PC-3 (cell line): ENCODE measurements at regions not wholly inside any gene's neighbourhood (a gene's known extent, or its start where the extent isn't known, plus 50 kb on each side); places are given as distances from the start of the nearest gene placed in this dataset.

ENCODE experiments used
- ATAC-seq: fragments of 200-7000 bp; cut with Tn5 transposase; 2 replicates; pipeline ENCODE4 v1.9.1; 2020; ENCODE audit warnings: mild to moderate bottlenecking, moderate library complexity
- BruUV-seq: library from RNA; stranded (reverse); fragments of 400-500 nt; replicated peaks from 2 replicates; lab custom pipeline; 2021; lab: Mats Ljungman, UMichigan
- CTCF ChIA-PET: fragments of 300-600 bp; sonication (Branson Sonifier 250); formaldehyde crosslinking; loops from one replicate; lab custom pipeline; 2022; ENCODE audit warnings: antibody characterized with exemption; lab: Charles Lee
- POLR2A ChIA-PET: fragments of 300-600 bp; sonication (Branson Sonifier 250); formaldehyde crosslinking; loops from one replicate; lab custom pipeline; 2022; ENCODE audit warnings: antibody characterized with exemption; ENCODE audit not compliant: unreplicated experiment; lab: Charles Lee
- DNase-seq: peaks from one replicate; pipeline ENCODE4 v3.0.0-alpha.2; 2015
- H2AFZ ChIP-seq: fragments of 300-600 bp; sonication (generic); 2 replicates; pipeline ENCODE4 v1.6.0; 2016; ENCODE audit warnings: antibody characterized with exemption, low read length
- H3F3A ChIP-seq: fragments of 300-600 bp; sonication (generic); one replicate; pipeline ENCODE4 v1.6.0; 2017; ENCODE audit warnings: antibody characterized with exemption, low read length, control low read depth, mild to moderate bottlenecking; ENCODE audit not compliant: unreplicated experiment
- H3K27ac ChIP-seq: fragments of 300-600 bp; sonication (generic); 2 replicates; pipeline ENCODE4 v1.5.1; 2016; ENCODE audit warnings: mild to moderate bottlenecking, low read length
- H3K27me3 ChIP-seq: fragments of 300-600 bp; sonication (generic); 2 replicates; pipeline ENCODE4 v1.6.1; 2016; ENCODE audit warnings: low read length, mixed read lengths
- H3K36me3 ChIP-seq: fragments of 300-600 bp; sonication (generic); 2 replicates; pipeline ENCODE4 v1.6.1; 2016; ENCODE audit warnings: low read depth, mixed run types, low read length, mixed read lengths
- H3K4me1 ChIP-seq: fragments of 300-600 bp; sonication (generic); 2 replicates; pipeline ENCODE4 v1.5.1; 2016; ENCODE audit warnings: low read length; ENCODE audit not compliant: insufficient read depth
- H3K4me2 ChIP-seq: fragments of 300-600 bp; sonication (generic); 2 replicates; pipeline ENCODE4 v1.6.0; 2016; ENCODE audit warnings: low read length
- H3K4me3 ChIP-seq: fragments of 300-600 bp; sonication (generic); 2 replicates; pipeline ENCODE4 v1.5.1; 2016; ENCODE audit warnings: mild to moderate bottlenecking, low read length, mixed read lengths
- H3K79me2 ChIP-seq: fragments of 300-600 bp; sonication (generic); 2 replicates; pipeline ENCODE4 v1.6.1; 2017; ENCODE audit warnings: low read length, mixed read lengths
- H3K9ac ChIP-seq: fragments of 300-600 bp; sonication (generic); 2 replicates; pipeline ENCODE4 v1.6.0; 2016; ENCODE audit warnings: mild to moderate bottlenecking, low read length
- H3K9me2 ChIP-seq: fragments of 300-600 bp; sonication (generic); replicated peaks from 2 replicates; pipeline ENCODE4 v1.6.1; 2016; ENCODE audit warnings: mixed run types, low read length, mixed read lengths
- H3K9me3 ChIP-seq: fragments of 300-600 bp; sonication (generic); 2 replicates; pipeline ENCODE4 v1.6.1; 2016; ENCODE audit warnings: low read length, mixed read lengths
- H4K20me1 ChIP-seq: fragments of 300-600 bp; sonication (generic); 2 replicates; pipeline ENCODE4 v1.6.1; 2016; ENCODE audit warnings: low read length, mixed read lengths
- CTCF ChIP-seq: fragments of 300-600 bp; sonication (generic); conservative IDR thresholded peaks from 2 replicates; pipeline ENCODE4 v1.5.1; 2017; ENCODE audit warnings: antibody characterized with exemption, low read depth, mild to moderate bottlenecking, low read length
- EZH2 ChIP-seq: fragments of 300-600 bp; sonication (generic); IDR thresholded peaks from one replicate; pipeline ENCODE4 v1.6.1; 2017; ENCODE audit warnings: antibody characterized with exemption, mild to moderate bottlenecking, low read length; ENCODE audit not compliant: unreplicated experiment
- EZH2phosphoT487 ChIP-seq: fragments of 300-600 bp; sonication (generic); IDR thresholded peaks from 2 replicates; pipeline ENCODE4 v1.6.1; 2018; ENCODE audit warnings: mild to moderate bottlenecking, antibody characterized with exemption, low read length, borderline replicate concordance
- intact Hi-C: fragments of 100-400 bp; cut with micrococcal nuclease; formaldehyde crosslinking; loops from 2 replicates; pipeline ENCODE4 v1.9.0; 2023

GRCh38 chr19:32181216-32181920 lies 164.0 kb upstream of the ZNF507 start:
- H3K27me3 ChIP-seq: no peaks in the 10 kb centered on the region
- H3K36me3 ChIP-seq: no peaks in the 10 kb centered on the region
- no peak overlapping the region for H2AFZ ChIP-seq
- BruUV-seq: no TSS peak
- H3K4me1 ChIP-seq: no peaks in the 10 kb centered on the region
- no peaks in the 10 kb centered on the region for H3K9me3 ChIP-seq
- ChIA-PET POLR2A (no interaction called here), CTCF (no interaction called here)
- H3K4me3 ChIP-seq: no peak overlapping the region
- no peaks in the 10 kb centered on the region for H3K9me2 ChIP-seq
- no peaks in the 10 kb centered on the region for H3K79me2 ChIP-seq
- TF ChIP-seq EZH2 (no peak), EZH2phosphoT487 (no peak), CTCF (no peak)
- intact Hi-C loops: no loop called here
- H3K27ac ChIP-seq: no peak overlapping the region
- H3K4me2 ChIP-seq: no peak overlapping the region
- DNase-seq (no peak), ATAC-seq (no peak)
- no peaks in the 10 kb centered on the region for H4K20me1 ChIP-seq
- no peaks in the 10 kb centered on the region for H3F3A ChIP-seq
- H3K9ac ChIP-seq: no peak overlapping the region

GRCh38 chr19:32186542-32187330 lies 158.7 kb upstream of the ZNF507 start:
- H3F3A ChIP-seq: no peaks in the 10 kb centered on the region
- no peaks in the 10 kb centered on the region for H3K36me3 ChIP-seq
- H3K9ac ChIP-seq: no peak overlapping the region
- DNase-seq (no peak), ATAC-seq (no peak)
- no peak overlapping the region for H3K4me2 ChIP-seq
- no peak overlapping the region for H3K4me3 ChIP-seq
- ChIA-PET CTCF (no interaction called here), POLR2A (no interaction called here)
- no peaks in the 10 kb centered on the region for H3K27me3 ChIP-seq
- intact Hi-C loops: no loop called here
- no peaks in the 10 kb centered on the region for H3K9me3 ChIP-seq
- no peaks in the 10 kb centered on the region for H3K79me2 ChIP-seq
- BruUV-seq: no TSS peak
- no peaks in the 10 kb centered on the region for H3K4me1 ChIP-seq
- H2AFZ ChIP-seq: no peak overlapping the region
- TF ChIP-seq EZH2phosphoT487: no peak
- no peak overlapping the region for H3K27ac ChIP-seq
- no peaks in the 10 kb centered on the region for H3K9me2 ChIP-seq
- no peaks in the 10 kb centered on the region for H4K20me1 ChIP-seq

GRCh38 chr19:32188921-32189320 lies 156.5 kb upstream of the ZNF507 start:
- no peak overlapping the region for H3K4me3 ChIP-seq
- H3K36me3 ChIP-seq: no peaks in the 10 kb centered on the region
- intact Hi-C loops: no loop called here
- ChIA-PET CTCF (no interaction called here), POLR2A (no interaction called here)
- DNase-seq (no peak), ATAC-seq (no peak)
- no peak overlapping the region for H3K4me2 ChIP-seq
- no TSS peak for BruUV-seq
- TF ChIP-seq EZH2 (no peak), EZH2phosphoT487 (no peak), CTCF (no peak)
- H3K9ac ChIP-seq: no peak overlapping the region
- H3K9me3 ChIP-seq: no peaks in the 10 kb centered on the region
- H4K20me1 ChIP-seq: no peaks in the 10 kb centered on the region
- H3K79me2 ChIP-seq: no peaks in the 10 kb centered on the region
- no peaks in the 10 kb centered on the region for H3F3A ChIP-seq
- H3K4me1 ChIP-seq: no peaks in the 10 kb centered on the region
- H2AFZ ChIP-seq: no peak overlapping the region
- H3K9me2 ChIP-seq: no peaks in the 10 kb centered on the region
- H3K27ac ChIP-seq: no peak overlapping the region
- H3K27me3 ChIP-seq: no peaks in the 10 kb centered on the region
